Esophagus squamous epithelium (tissue), 5 donors: ENCODE measurements at regions not wholly inside any gene's neighbourhood (a gene's known extent, or its start where the extent isn't known, plus 50 kb on each side); places are given as distances from the start of the nearest gene placed in this dataset.

ENCODE experiments used
- DNase-seq: peaks from one replicate; lab custom pipeline; 2025; lab: John Stamatoyannopoulos, UW
- H3K27ac ChIP-seq, 4 donors: fragments of 200-600 bp; sonication (generic); one replicate each; pipeline ENCODE4 v1.5.1; 2016 to 2019; ENCODE audit warnings: mild to moderate bottlenecking in 1 of 4
- H3K27me3 ChIP-seq, 4 donors: fragments of 200-600 bp; sonication (generic); 1 replicate in 3 of 4; 2 replicates in 1 of 4; pipeline versions ENCODE4 v1.5.1 to v1.6.0; 2017 to 2021; ENCODE audit warnings: antibody characterized with exemption in 1 of 4
- H3K36me3 ChIP-seq, 3 donors: fragments of 200-600 bp; sonication (generic); one replicate each; pipeline ENCODE4 v1.5.1; 2016 to 2019
- H3K4me1 ChIP-seq, 3 donors: fragments of 200-600 bp; sonication (generic); one replicate each; pipeline ENCODE4 v1.5.1; 2017 to 2019
- H3K4me3 ChIP-seq, 4 donors: fragments of 200-600 bp; sonication (generic); 1 replicate in 3 of 4; 2 replicates in 1 of 4; pipeline ENCODE4 v1.5.1; 2016 to 2019; ENCODE audit warnings: mild to moderate bottlenecking in 2 of 4, moderate library complexity in 1 of 4
- H3K9me3 ChIP-seq, 3 donors: fragments of 200-600 bp; sonication (generic); one replicate each; pipeline ENCODE4 v1.5.1; 2016 to 2019
- CTCF ChIP-seq, 6 experiments: fragments of 450-650 bp in 4 of 6; fragments of 200-600 bp in 2 of 6; sonication (generic) in 2 of 6; IDR thresholded peaks; one replicate each; pipeline ENCODE4 v1.5.1; 2016 to 2019; ENCODE audit warnings: antibody characterized with exemption in 6 of 6, mild to moderate bottlenecking in 4 of 6, moderate library complexity in 4 of 6
- POLR2A ChIP-seq, 4 donors: fragments of 450-650 bp; IDR thresholded peaks; one replicate each; pipeline ENCODE4 v1.6.1; 2017; ENCODE audit warnings: antibody characterized with exemption in 4 of 4, mild to moderate bottlenecking in 4 of 4, moderate library complexity in 3 of 4
- WGBS, 2 donors: methylation state at CpG; one replicate each; pipeline ENCODE4 v1.1.5; 2018; 5-methylcytosine and 5-hydroxymethylcytosine counted together
- intact Hi-C: fragments of 100-400 bp; cut with DNase I; formaldehyde crosslinking; loops from one replicate; pipeline ENCODE4 v1.15.0; 2022
- donor health status: DM: yes; HTN: yes; CAD: no.

- H3K4me3 ChIP-seq: no peak overlapping the region
- 64 to 89% methylated on average over 2 to 5 of the region's 5 CpGs for WGBS, 2 donors
- H3K27me3 ChIP-seq: peaks cover 0 to 33% (median 0%) of the 10 kb centered on the region in 4 donors
- H3K27ac ChIP-seq: no peak overlapping the region
- no peak for DNase-seq
- H3K4me1 ChIP-seq: no peaks in the 10 kb centered on the region
- TF ChIP-seq CTCF (IDR thresholded peaks at IDR 0.05): no peak
- no peak for TF ChIP-seq POLR2A (IDR thresholded peaks at IDR 0.05)
- H3K36me3 ChIP-seq: no peaks in the 10 kb centered on the region
- intact Hi-C loops: no loop called here
- H3K9me3 ChIP-seq: no peaks in the 10 kb centered on the region
These were observed 147.2 kb downstream of the UTP18 start for GRCh38 chr17:51407576-51407975.

DNA sequence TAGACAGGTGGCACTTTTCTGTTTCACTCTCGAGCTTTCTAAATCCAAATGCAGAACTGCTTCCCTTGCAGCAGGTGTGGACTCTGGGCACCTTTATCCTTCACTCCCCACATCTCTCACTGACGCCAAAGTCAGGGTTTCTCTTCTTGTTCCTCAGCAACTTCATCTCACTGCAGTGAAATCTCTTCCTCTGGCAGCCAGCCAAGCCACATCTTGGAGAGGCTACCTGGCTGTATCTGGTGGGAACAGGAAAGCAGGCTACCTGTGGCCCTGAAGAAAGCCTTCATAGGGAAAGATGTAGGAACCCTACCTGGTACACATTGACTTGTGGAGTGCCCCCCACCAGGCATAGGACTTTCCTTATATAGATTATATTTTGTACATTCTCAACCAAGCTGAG, 159.1 kb downstream of the UTP18 start:
- TF ChIP-seq CTCF (IDR thresholded peaks at IDR 0.05) (no peak), POLR2A (IDR thresholded peaks at IDR 0.05) (no peak)
- H3K27ac ChIP-seq: no peak overlapping the region
- no peak overlapping the region for H3K4me3 ChIP-seq
- 31 to 55% methylated on average over 2 of the region's 2 CpGs for WGBS, 2 donors
- H3K9me3 ChIP-seq: no peaks in the 10 kb centered on the region
- H3K4me1 ChIP-seq: no peaks in the 10 kb centered on the region
- peaks cover 0 to 42% (median 0%) of the 10 kb centered on the region in 4 donors for H3K27me3 ChIP-seq
- intact Hi-C loops: no loop called here
- DNase-seq: no peak
- H3K36me3 ChIP-seq: no peaks in the 10 kb centered on the region

DNA sequence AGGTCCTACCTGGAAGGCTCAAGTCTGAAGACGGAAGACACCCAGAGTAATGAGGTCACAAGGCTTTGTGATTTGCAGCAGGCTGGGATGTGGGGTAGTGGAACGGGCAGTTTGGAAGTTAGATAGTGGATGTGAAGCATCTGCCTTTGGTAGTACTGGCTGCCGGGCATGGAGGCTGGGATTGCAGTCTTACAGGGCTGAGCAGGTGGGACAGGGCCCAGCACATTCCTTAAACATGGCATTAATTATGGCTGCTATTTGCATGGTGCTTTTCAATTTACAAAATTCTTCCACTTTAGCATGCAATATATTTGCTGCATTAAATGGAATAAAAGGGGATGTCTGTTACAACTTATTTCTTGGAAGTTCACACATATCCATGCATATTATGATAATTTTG, 161.2 kb downstream of the UTP18 start:
- intact Hi-C loops: no loop called here
- Histone ChIP-seq H3K4me3 (no peak overlapping the region), H3K36me3 (no peaks in the 10 kb centered on the region), H3K4me1 (no peaks in the 10 kb centered on the region), H3K27me3 (peaks cover 0 to 48% (median 0%) of the 10 kb centered on the region in 4 donors), H3K9me3 (no peaks in the 10 kb centered on the region), H3K27ac (no peak overlapping the region)
- DNase-seq: no peak
- WGBS, 2 donors: 52 to 69% methylated on average over 3 of the region's 3 CpGs
- TF ChIP-seq CTCF (IDR thresholded peaks at IDR 0.05) (no peak), POLR2A (IDR thresholded peaks at IDR 0.05) (no peak)

DNA sequence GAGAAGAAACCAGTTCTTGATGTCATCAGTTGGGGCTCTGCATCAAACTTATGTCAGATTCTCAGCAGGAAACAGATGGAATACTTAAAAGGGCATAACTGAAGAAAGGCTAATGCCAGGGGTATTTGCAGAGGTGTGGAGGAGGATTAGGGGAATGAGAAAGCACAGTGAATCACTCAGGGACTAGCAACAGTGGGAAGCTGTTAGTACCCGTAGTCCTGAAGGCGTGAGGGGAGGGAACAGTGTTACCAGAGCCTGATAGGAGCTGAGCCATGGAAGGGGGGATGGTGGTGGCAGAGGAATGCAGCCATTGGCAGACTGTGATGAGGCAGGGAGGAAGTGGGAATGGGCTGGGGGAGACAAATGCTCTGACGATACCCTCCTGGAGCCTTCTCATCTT, 162.3 kb downstream of the UTP18 start:
- Histone ChIP-seq H3K27me3 (peaks cover 0 to 52% (median 0%) of the 10 kb centered on the region in 4 donors), H3K4me1 (no peaks in the 10 kb centered on the region), H3K9me3 (no peaks in the 10 kb centered on the region), H3K36me3 (no peaks in the 10 kb centered on the region), H3K27ac (no peak overlapping the region), H3K4me3 (no peak overlapping the region)
- WGBS, 2 donors: 56 to 58% methylated on average over 3 of the region's 3 CpGs
- intact Hi-C loops: no loop called here
- no peak for DNase-seq
- TF ChIP-seq POLR2A (IDR thresholded peaks at IDR 0.05) (no peak), CTCF (IDR thresholded peaks at IDR 0.05) (no peak)

DNA sequence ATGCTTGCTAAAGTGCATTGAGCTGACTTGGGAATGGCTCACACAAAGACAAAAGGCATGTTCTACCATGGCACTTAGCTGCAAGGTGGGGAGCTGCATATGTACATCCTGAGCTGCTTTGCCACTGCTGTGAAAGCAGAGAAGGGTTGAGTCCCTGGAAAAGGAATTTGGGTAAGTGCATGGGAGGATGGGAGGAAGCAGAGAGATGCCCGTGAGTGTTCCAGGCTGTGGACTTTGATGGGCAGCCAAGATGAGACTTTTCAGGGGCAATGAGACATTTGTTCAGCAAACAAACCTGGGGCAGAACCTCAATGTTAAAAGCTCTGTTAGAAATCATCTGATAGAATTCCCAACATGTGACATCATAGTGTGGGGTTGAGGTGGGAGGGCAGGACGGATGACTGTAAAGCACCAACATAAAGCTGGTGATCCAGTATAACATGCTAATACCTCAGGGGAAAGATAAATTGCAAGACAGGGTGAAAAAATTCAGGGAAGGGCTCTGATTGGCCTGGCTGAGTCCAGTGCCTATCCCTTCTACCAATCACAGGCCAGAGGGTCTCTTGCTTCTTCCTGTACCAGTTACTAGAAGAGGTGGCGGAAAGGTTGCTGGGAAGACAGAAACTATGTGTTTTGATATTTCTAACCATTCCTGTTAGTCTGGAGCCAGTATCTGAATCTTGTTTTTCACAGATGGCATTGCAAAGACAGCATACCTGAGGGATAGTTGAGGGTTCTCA, 163.2 kb downstream of the UTP18 start:
- Histone ChIP-seq H3K9me3 (no peaks in the 10 kb centered on the region), H3K36me3 (no peaks in the 10 kb centered on the region), H3K4me3 (no peak overlapping the region), H3K4me1 (peaks cover 0 to 4% (median 0%) of the 10 kb centered on the region in 3 donors), H3K27ac (no peak overlapping the region), H3K27me3 (peaks cover 0 to 47% (median 0%) of the 10 kb centered on the region in 4 donors)
- no peak for TF ChIP-seq POLR2A (IDR thresholded peaks at IDR 0.05)
- no peak for TF ChIP-seq CTCF (IDR thresholded peaks at IDR 0.05)
- no peak for DNase-seq
- 52 to 65% methylated on average over 3 of the region's 3 CpGs for WGBS, 2 donors
- intact Hi-C loops: no loop called here
